Memory B cell (primary cell): ENCODE measurements at regions not wholly inside any gene's neighbourhood (a gene's known extent, or its start where the extent isn't known, plus 50 kb on each side); places are given as distances from the start of the nearest gene placed in this dataset.

ENCODE experiments used
- ATAC-seq: fragments of 150-1000 bp; cut with Tn5 transposase; 2 replicates; pipeline ENCODE4 v1.10.0; 2021; ENCODE audit warnings: low read depth, mild to moderate bottlenecking, moderate library complexity
- DNase-seq, 2 donors: peaks; one replicate each; pipeline ENCODE4 v3.0.0; 2022; ENCODE audit warnings: low spot score in 2 of 2
- H3K27ac Mint-ChIP-seq: one replicate; pipeline ENCODE4 v1.8.0; 2022; ENCODE audit warnings: mild to moderate bottlenecking, moderate library complexity, mixed read lengths
- H3K27me3 Mint-ChIP-seq: one replicate; pipeline ENCODE4 v1.8.0; 2022; ENCODE audit warnings: mixed read lengths
- H3K36me3 Mint-ChIP-seq: one replicate; pipeline ENCODE4 v1.8.0; 2022; ENCODE audit warnings: mild to moderate bottlenecking, mixed read lengths
- H3K4me1 Mint-ChIP-seq: one replicate; pipeline ENCODE4 v1.8.0; 2022; ENCODE audit warnings: mixed read lengths
- H3K4me3 Mint-ChIP-seq: one replicate; pipeline ENCODE4 v1.8.0; 2022; ENCODE audit warnings: mild to moderate bottlenecking, moderate library complexity, mixed read lengths
- H3K9me3 Mint-ChIP-seq: one replicate; pipeline ENCODE4 v1.8.0; 2022; ENCODE audit warnings: mixed read lengths

DNA sequence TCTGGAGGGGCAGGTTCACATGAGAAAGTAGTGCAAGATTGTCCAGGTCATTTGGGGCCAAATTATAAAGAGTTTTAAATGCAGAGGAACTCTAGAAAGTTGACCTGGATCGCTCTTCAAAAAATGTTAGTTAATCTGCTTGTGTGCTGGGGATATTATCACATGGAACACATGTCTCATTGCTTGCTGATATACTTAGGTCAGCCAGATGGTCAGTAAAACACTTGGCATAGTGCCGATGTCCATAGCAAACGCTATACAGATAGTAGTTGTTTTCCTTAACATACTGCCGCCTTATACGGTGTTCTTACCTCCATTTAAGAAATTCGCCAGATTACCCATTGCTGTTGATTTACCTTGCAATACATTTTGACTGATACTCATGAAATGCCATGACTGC lies 103.4 kb upstream of the CWC22 start:
- no peaks in the 10 kb centered on the region for H3K4me1 Mint-ChIP-seq
- no peak overlapping the region for H3K27ac Mint-ChIP-seq
- H3K36me3 Mint-ChIP-seq, result no peaks in the 10 kb centered on the region
- ATAC-seq (no peak), DNase-seq (no peak)
- H3K9me3 Mint-ChIP-seq, result no peaks in the 10 kb centered on the region
- H3K27me3 Mint-ChIP-seq, result peaks cover 2% of the 10 kb centered on the region
- H3K4me3 Mint-ChIP-seq, result no peak overlapping the region

GRCh38 chr2:180101846-180102245 lies 94.7 kb upstream of the CWC22 start:
- Mint-ChIP-seq H3K27ac (no peak overlapping the region), H3K4me3 (no peak overlapping the region), H3K4me1 (no peaks in the 10 kb centered on the region), H3K9me3 (no peaks in the 10 kb centered on the region), H3K36me3 (no peaks in the 10 kb centered on the region), H3K27me3 (peaks cover 3% of the 10 kb centered on the region)
- no peak for ATAC-seq
- no peak for DNase-seq

- no peak for DNase-seq
- Mint-ChIP-seq H3K27ac (no peak overlapping the region), H3K9me3 (no peaks in the 10 kb centered on the region), H3K36me3 (no peaks in the 10 kb centered on the region), H3K4me1 (no peaks in the 10 kb centered on the region), H3K4me3 (no peak overlapping the region), H3K27me3 (no peaks in the 10 kb centered on the region)
- ATAC-seq, result no peak
Observed at GRCh38 chr2:180099308-180099707, 92.2 kb upstream of the CWC22 start.

DNA sequence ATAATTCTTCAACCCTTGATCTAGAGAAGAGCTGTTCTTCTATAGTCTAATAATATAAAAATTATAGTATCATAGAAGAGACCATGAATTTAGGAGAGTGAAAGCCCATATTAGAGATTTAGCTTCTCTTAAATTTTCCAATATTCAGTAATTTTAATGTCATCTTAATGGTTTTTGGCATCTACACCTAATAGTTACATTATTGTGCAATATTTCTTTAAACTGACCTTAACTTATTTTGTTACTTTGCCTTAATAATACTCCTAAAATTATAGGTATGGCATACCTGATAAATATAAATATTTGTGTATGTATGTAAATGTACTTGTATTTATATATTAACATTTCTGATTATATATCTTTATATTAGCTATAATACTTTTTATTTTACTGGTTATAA lies 78.0 kb upstream of the CWC22 start:
- Mint-ChIP-seq H3K36me3 (no peaks in the 10 kb centered on the region), H3K9me3 (peaks cover 12% of the 10 kb centered on the region), H3K4me1 (no peaks in the 10 kb centered on the region), H3K27ac (no peak overlapping the region), H3K27me3 (peaks cover 8% of the 10 kb centered on the region), H3K4me3 (no peak overlapping the region)
- ATAC-seq (no peak), DNase-seq (no peak)

DNA sequence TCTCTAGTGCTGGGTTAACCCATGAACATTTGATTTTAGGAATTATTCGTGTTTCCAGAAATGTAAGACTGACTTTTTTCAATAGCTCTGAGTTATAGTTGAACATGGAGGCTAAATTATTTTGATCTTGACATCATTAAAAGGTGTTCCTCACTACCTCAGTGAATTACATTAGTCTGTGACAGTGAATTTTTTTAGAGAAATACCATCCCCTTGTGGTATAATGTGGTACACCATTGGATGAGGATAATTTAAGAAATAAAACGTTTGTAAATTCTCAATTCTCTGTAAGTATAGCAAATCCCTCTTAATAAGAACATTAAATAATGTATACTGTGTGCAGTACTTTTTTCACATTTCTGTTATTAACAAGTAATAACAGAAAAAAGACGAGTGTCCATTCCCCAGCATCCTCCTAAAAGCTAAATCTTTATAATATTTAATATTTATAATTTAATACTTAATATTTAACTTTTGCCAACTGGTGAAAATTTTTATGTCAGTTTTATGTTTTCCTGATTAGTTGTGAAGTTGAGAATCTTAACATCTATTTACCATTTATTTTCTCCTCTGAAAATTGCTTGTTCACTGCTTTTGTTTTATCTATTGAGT lies 70.3 kb upstream of the CWC22 start:
- Mint-ChIP-seq H3K4me3 (no peak overlapping the region), H3K4me1 (no peaks in the 10 kb centered on the region), H3K9me3 (peaks cover 15% of the 10 kb centered on the region), H3K27me3 (peaks cover 3% of the 10 kb centered on the region), H3K36me3 (no peaks in the 10 kb centered on the region), H3K27ac (no peak overlapping the region)
- ATAC-seq, result no peak
- DNase-seq, result no peak

DNA sequence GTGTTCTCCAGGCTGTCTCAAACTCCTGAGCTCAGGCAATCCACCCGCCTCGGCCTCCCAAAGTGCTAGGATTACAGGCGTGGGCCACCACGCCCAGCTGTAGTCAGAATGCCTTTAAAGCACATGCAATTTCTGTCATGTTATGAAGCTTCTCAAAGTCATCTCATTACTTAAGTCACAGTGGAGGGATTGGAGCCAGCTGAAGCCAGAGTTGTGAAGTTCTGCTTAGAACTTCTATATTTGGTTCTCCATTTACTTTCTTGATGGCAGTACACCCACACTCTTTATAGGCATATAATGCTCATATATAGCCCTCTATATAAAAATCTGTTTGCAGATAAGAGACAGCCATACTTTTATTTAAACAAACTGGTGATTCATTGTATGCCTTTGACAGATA lies 68.8 kb upstream of the CWC22 start:
- DNase-seq (no peak), ATAC-seq (no peak)
- H3K27ac Mint-ChIP-seq, result no peak overlapping the region
- no peaks in the 10 kb centered on the region for H3K36me3 Mint-ChIP-seq
- no peaks in the 10 kb centered on the region for H3K4me1 Mint-ChIP-seq
- no peak overlapping the region for H3K4me3 Mint-ChIP-seq
- peaks cover 3% of the 10 kb centered on the region for H3K27me3 Mint-ChIP-seq
- peaks cover 5% of the 10 kb centered on the region for H3K9me3 Mint-ChIP-seq

DNA sequence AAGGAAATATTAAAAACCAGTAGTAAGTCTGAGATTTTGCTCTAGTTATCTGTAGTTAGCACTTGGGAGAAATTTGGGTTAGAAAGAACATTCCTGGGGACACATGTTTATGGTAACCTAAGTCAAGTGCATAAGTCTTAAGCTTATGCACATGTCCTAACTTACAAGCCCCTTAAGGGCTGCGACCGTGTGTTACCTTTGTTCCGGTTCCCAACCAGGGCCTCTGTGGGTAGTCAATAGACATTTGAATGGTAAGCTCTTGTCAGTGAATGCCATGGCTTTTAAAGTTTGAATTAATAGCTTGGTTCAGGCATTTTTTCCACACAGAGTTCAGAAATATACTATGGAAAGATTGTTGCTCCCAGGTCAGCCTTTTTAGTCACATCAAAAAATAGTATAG lies 64.7 kb upstream of the CWC22 start:
- H3K4me3 Mint-ChIP-seq, result no peak overlapping the region
- no peak overlapping the region for H3K27ac Mint-ChIP-seq
- DNase-seq (no peak), ATAC-seq (no peak)
- H3K9me3 Mint-ChIP-seq, result peaks cover 6% of the 10 kb centered on the region
- H3K36me3 Mint-ChIP-seq, result no peaks in the 10 kb centered on the region
- no peaks in the 10 kb centered on the region for H3K27me3 Mint-ChIP-seq
- H3K4me1 Mint-ChIP-seq, result no peaks in the 10 kb centered on the region

GRCh38 chr2:180063494-180064092 lies 56.5 kb upstream of the CWC22 start:
- Mint-ChIP-seq H3K9me3 (no peaks in the 10 kb centered on the region), H3K27ac (no peak overlapping the region), H3K36me3 (no peaks in the 10 kb centered on the region), H3K4me3 (no peak overlapping the region), H3K4me1 (no peaks in the 10 kb centered on the region), H3K27me3 (no peaks in the 10 kb centered on the region)
- DNase-seq (no peak), ATAC-seq (no peak)

DNA sequence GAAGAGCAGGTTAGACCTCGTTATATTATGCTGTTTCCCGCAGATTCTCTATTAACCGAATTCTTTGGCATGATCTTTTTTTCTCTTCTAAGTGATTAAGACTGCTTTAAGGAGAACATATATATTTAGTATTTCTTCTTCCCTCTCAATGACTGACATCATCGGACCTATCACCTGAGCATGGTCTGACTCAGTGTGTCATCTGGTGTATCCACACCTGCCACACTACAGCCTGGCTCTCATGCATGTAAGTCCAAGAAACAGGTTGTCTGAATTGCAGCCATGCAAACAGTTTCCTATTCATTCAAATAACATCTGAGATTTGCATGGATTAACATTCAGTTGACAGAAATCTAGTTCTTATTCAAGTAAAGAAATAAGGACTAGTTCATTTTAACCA lies 55.1 kb upstream of the CWC22 start:
- no peak overlapping the region for H3K4me3 Mint-ChIP-seq
- ATAC-seq, result no peak
- H3K36me3 Mint-ChIP-seq, result no peaks in the 10 kb centered on the region
- DNase-seq, result no peak
- no peaks in the 10 kb centered on the region for H3K27me3 Mint-ChIP-seq
- no peaks in the 10 kb centered on the region for H3K9me3 Mint-ChIP-seq
- H3K4me1 Mint-ChIP-seq, result no peaks in the 10 kb centered on the region
- no peak overlapping the region for H3K27ac Mint-ChIP-seq

DNA sequence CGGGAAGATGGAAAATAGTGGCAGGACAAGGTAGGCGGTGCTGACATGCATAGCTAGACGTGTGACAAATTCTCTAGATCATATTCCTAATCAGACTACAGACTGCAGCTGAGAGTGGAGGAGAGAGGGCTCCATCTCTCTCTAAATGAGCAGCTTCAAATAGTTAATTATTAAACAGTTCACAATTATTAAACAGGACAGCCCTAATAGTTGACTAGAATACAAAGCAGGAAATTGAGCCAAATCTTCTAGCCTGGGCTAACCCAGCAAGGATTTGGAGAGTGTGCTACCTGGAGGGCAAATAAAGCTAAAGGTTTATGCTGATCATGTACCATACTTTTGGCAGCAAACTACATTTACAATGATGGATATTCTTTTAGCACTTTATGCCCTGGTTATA lies 54.4 kb upstream of the CWC22 start:
- DNase-seq, result no peak
- Mint-ChIP-seq H3K27me3 (no peaks in the 10 kb centered on the region), H3K4me1 (no peaks in the 10 kb centered on the region), H3K36me3 (no peaks in the 10 kb centered on the region), H3K9me3 (no peaks in the 10 kb centered on the region), H3K27ac (no peak overlapping the region), H3K4me3 (no peak overlapping the region)
- no peak for ATAC-seq

GRCh38 chr2:180061085-180061484 lies 54.0 kb upstream of the CWC22 start:
- ATAC-seq (no peak), DNase-seq (no peak)
- Mint-ChIP-seq H3K9me3 (no peaks in the 10 kb centered on the region), H3K36me3 (no peaks in the 10 kb centered on the region), H3K27ac (no peak overlapping the region), H3K4me3 (no peak overlapping the region), H3K27me3 (no peaks in the 10 kb centered on the region), H3K4me1 (no peaks in the 10 kb centered on the region)

DNA sequence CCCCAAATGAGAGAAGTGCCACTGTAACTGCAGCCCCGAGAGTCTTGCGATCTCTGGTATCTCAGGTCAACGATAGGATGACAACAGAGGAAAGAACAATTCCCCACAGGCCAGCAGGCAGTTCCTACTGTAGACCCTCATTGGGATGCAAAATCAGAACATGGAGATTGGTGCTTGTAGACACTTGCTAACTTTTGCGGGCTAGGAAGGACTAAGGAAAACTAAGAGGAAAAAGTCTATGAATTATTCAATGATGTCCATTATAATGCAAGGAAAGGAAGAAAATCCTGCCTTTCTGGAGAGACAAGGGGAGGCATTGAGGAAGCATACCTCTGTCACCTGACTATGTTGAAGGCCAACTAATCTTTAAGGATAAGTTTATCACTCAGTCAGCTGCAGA lies 51.9 kb upstream of the CWC22 start:
- no peak overlapping the region for H3K4me3 Mint-ChIP-seq
- H3K27ac Mint-ChIP-seq, result no peak overlapping the region
- H3K9me3 Mint-ChIP-seq, result peaks cover 6% of the 10 kb centered on the region
- peaks cover 2% of the 10 kb centered on the region for H3K27me3 Mint-ChIP-seq
- H3K36me3 Mint-ChIP-seq, result no peaks in the 10 kb centered on the region
- H3K4me1 Mint-ChIP-seq, result no peaks in the 10 kb centered on the region
- DNase-seq (no peak), ATAC-seq (no peak)

DNA sequence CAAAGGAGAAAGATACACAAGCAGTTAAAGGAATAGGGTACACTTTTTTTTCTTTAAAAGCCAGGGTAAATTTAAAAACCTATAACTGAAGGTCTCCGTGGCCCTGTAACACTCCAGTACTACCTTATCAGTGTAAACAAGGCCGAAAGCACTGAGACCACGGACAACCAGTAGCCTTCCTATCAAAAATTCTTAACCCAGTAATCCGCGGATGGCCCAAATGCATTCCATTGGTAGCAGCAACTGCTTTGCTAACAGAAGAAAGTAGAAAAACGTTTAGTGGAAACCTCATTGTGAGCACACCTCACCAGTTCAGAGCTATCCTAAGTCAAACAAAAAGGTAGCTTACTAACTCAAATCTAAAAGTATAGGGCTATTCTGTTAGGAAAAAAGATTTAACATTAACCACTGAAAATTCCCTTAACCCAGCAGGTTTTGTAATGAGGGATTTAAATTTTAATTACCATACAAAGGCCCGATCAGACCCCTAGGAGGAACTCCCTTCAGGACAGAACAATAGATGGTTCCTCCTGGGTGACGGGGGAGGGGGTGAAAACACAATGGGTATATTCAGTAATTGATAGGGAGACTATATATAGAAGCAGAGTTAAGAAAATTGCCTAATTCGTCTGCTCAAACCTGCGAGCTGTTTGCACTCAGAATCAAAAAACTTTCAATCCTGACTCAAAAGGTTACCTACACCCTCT lies 50.8 kb upstream of the CWC22 start:
- DNase-seq (no peak), ATAC-seq (no peak)
- Mint-ChIP-seq H3K4me3 (no peak overlapping the region), H3K27ac (no peak overlapping the region), H3K9me3 (peaks cover 6% of the 10 kb centered on the region), H3K36me3 (no peaks in the 10 kb centered on the region), H3K4me1 (no peaks in the 10 kb centered on the region), H3K27me3 (peaks cover 4% of the 10 kb centered on the region)
